ENCODE measurements at regions not wholly inside any gene's neighbourhood (a gene's known extent, or its start where the extent isn't known, plus 50 kb on each side); places are given as distances from the start of the nearest gene placed in this dataset.

- intact Hi-C loops (cut with micrococcal nuclease; ENCODE audit: unreplicated experiment): no loop called here
- BruUV-seq (replicated peaks): no TSS peak
- CTCF ChIA-PET: no interaction called here
Observed at GRCh38 chr12:67474934-67475620, 173.5 kb upstream of the DYRK2 start.

GRCh38 chr12:67475725-67476124, 172.8 kb upstream of the DYRK2 start:
- no peaks in the 10 kb centered on the region for H3K4me1 ChIP-seq (ENCODE audit: insufficient read depth, low read length, poor library complexity, severe bottlenecking)
- DNase-seq (ENCODE audit: low spot score): no peak
- H3K27ac ChIP-seq (ENCODE audit: low read depth, low read length, poor library complexity, severe bottlenecking): no peak overlapping the region
- H3K9me3 ChIP-seq (ENCODE audit: low read depth, low read length, poor library complexity, severe bottlenecking): no peaks in the 10 kb centered on the region
- H3K27me3 ChIP-seq (replicated peaks; ENCODE audit: insufficient read depth, low read depth, low read length, poor library complexity): no peaks in the 10 kb centered on the region
- POLR2A ChIA-PET (ENCODE audit: low non-redundant PET): no interaction called here
- no peaks in the 10 kb centered on the region for H3K36me3 ChIP-seq (ENCODE audit: insufficient read depth, low read length, poor library complexity, severe bottlenecking)
- TF ChIP-seq CTCF (conservative IDR thresholded peaks at IDR 0.05; ENCODE audit: low read depth, low read length) (no peak), EZH2 (IDR thresholded peaks at IDR 0.05; ENCODE audit: borderline replicate concordance, low read depth, low read length, poor library complexity, severe bottlenecking) (no peak)
- no TSS peak for BruUV-seq (replicated peaks)
- H3K4me3 ChIP-seq (ENCODE audit: low read depth, low read length, poor library complexity, severe bottlenecking): no peak overlapping the region
- CTCF ChIA-PET: no interaction called here
- intact Hi-C loops (cut with micrococcal nuclease; ENCODE audit: unreplicated experiment): no loop called here

More at GRCh38 chr12:67474934-67475620, 173.5 kb upstream of the DYRK2 start:
- no peaks in the 10 kb centered on the region for H3K4me1 ChIP-seq (ENCODE audit: insufficient read depth, low read length, poor library complexity, severe bottlenecking)
- DNase-seq (ENCODE audit: low spot score): no peak
- no peaks in the 10 kb centered on the region for H3K9me3 ChIP-seq (ENCODE audit: low read depth, low read length, poor library complexity, severe bottlenecking)
- no peak for TF ChIP-seq EZH2 (IDR thresholded peaks at IDR 0.05; ENCODE audit: borderline replicate concordance, low read depth, low read length, poor library complexity, severe bottlenecking)
- TF ChIP-seq CTCF (conservative IDR thresholded peaks at IDR 0.05; ENCODE audit: low read depth, low read length): no peak
- H3K36me3 ChIP-seq (ENCODE audit: insufficient read depth, low read length, poor library complexity, severe bottlenecking): no peaks in the 10 kb centered on the region
- POLR2A ChIA-PET (ENCODE audit: low non-redundant PET): no interaction called here
- no peaks in the 10 kb centered on the region for H3K27me3 ChIP-seq (replicated peaks; ENCODE audit: insufficient read depth, low read depth, low read length, poor library complexity)
- no peak overlapping the region for H3K4me3 ChIP-seq (ENCODE audit: low read depth, low read length, poor library complexity, severe bottlenecking)
- H3K27ac ChIP-seq (ENCODE audit: low read depth, low read length, poor library complexity, severe bottlenecking): no peak overlapping the region

- TF ChIP-seq CTCF (conservative IDR thresholded peaks at IDR 0.05; ENCODE audit: low read depth, low read length): no peak
- no peak for TF ChIP-seq EZH2 (IDR thresholded peaks at IDR 0.05; ENCODE audit: borderline replicate concordance, low read depth, low read length, poor library complexity, severe bottlenecking)
- Histone ChIP-seq H3K27ac (ENCODE audit: low read depth, low read length, poor library complexity, severe bottlenecking) (no peak overlapping the region), H3K4me3 (ENCODE audit: low read depth, low read length, poor library complexity, severe bottlenecking) (no peak overlapping the region), H3K27me3 (replicated peaks; ENCODE audit: insufficient read depth, low read depth, low read length, poor library complexity) (no peaks in the 10 kb centered on the region), H3K36me3 (ENCODE audit: insufficient read depth, low read length, poor library complexity, severe bottlenecking) (no peaks in the 10 kb centered on the region), H3K9me3 (ENCODE audit: low read depth, low read length, poor library complexity, severe bottlenecking) (no peaks in the 10 kb centered on the region), H3K4me1 (ENCODE audit: insufficient read depth, low read length, poor library complexity, severe bottlenecking) (no peaks in the 10 kb centered on the region)
- intact Hi-C loops (cut with micrococcal nuclease; ENCODE audit: unreplicated experiment): no loop called here
- DNase-seq (ENCODE audit: low spot score): no peak
- POLR2A ChIA-PET (ENCODE audit: low non-redundant PET): no interaction called here
- CTCF ChIA-PET: no interaction called here
- no TSS peak for BruUV-seq (replicated peaks)
Observed at GRCh38 chr12:67477681-67478265, 170.8 kb upstream of the DYRK2 start.

All from A673 (cell line).